NCI-H748 treated with DMSO at 0.1 percent for 48 hours (cell line): ENCODE measurements at regions not wholly inside any gene's neighbourhood (a gene's known extent, or its start where the extent isn't known, plus 50 kb on each side); places are given as distances from the start of the nearest gene placed in this dataset.

Experiments used
- DNase-seq: peaks from one replicate; lab custom pipeline; 2025; lab: John Stamatoyannopoulos, UW

- DNase-seq: no peak
Observed at GRCh38 chr21:31566064-31566463, 93.4 kb upstream of the SOD1 start.

GRCh38 chr21:31564439-31564838 lies 95.1 kb upstream of the SOD1 start:
- DNase-seq: no peak

- DNase-seq: no peak
Observed at GRCh38 chr21:31560479-31560878, 99.0 kb upstream of the SOD1 start.

- peak; percentile 94 for DNase-seq
Observed at GRCh38 chr21:31559368-31560119, 99.9 kb upstream of the SOD1 start.

GRCh38 chr21:31558962-31559367 lies 100.5 kb upstream of the SOD1 start:
- DNase-seq: peak; percentile 94

GRCh38 chr21:31558189-31558961 lies 101.1 kb upstream of the SOD1 start:
- peak; percentile 36 for DNase-seq

GRCh38 chr21:31557421-31558188 lies 101.9 kb upstream of the SOD1 start:
- DNase-seq: peak; percentile 34

GRCh38 chr21:31556662-31557061 lies 102.8 kb upstream of the SOD1 start:
- DNase-seq: no peak

GRCh38 chr21:31555741-31556191 lies 103.7 kb upstream of the SOD1 start:
- no peak for DNase-seq

- no peak for DNase-seq
Observed at GRCh38 chr21:31554511-31555022, 104.9 kb upstream of the SOD1 start.

- no peak for DNase-seq
Observed at GRCh38 chr21:31553926-31554325, 105.6 kb upstream of the SOD1 start.

- no peak for DNase-seq
Observed at GRCh38 chr21:31553461-31553860, 106.0 kb upstream of the SOD1 start.

GRCh38 chr21:31552826-31553225 lies 106.7 kb upstream of the SOD1 start:
- no peak for DNase-seq

GRCh38 chr21:31550070-31550469 lies 109.4 kb upstream of the SOD1 start:
- no peak for DNase-seq

- DNase-seq: no peak
Observed at GRCh38 chr21:31548688-31549087, 110.8 kb upstream of the SOD1 start.

GRCh38 chr21:31546443-31547170 lies 112.9 kb upstream of the SOD1 start:
- no peak for DNase-seq

- no peak for DNase-seq
Observed at GRCh38 chr21:31545036-31545435, 114.5 kb upstream of the SOD1 start.

- DNase-seq: no peak
Observed at GRCh38 chr21:31543191-31543590, 116.3 kb upstream of the SOD1 start.

- no peak for DNase-seq
Observed at GRCh38 chr21:31538816-31539215, 120.7 kb upstream of the SOD1 start.

- DNase-seq: no peak
Observed at GRCh38 chr21:31537872-31538576, 121.5 kb upstream of the SOD1 start.

- no peak for DNase-seq
Observed at GRCh38 chr21:31536138-31536537, 123.4 kb upstream of the SOD1 start.
